H1 (cell line): ENCODE measurements at regions not wholly inside any gene's neighbourhood (a gene's known extent, or its start where the extent isn't known, plus 50 kb on each side); places are given as distances from the start of the nearest gene placed in this dataset.
"Not testable (repeated sequence)": the region's sequence is repeated elsewhere in the genome, so short reads cannot be mapped to it uniquely, and the experiment has no call there.

ENCODE experiments used
- CTCF ChIA-PET: fragments of 300-600 bp; sonication (Branson Sonifier 250); formaldehyde crosslinking; loops from one replicate; lab custom pipeline; 2021; ENCODE audit not compliant: partially characterized antibody; lab: Charles Lee
- POLR2A ChIA-PET: fragments of 300-600 bp; sonication (Branson Sonifier 250); formaldehyde crosslinking; loops from one replicate; lab custom pipeline; 2021; ENCODE audit warnings: inconsistent platforms; ENCODE audit not compliant: partially characterized antibody; lab: Charles Lee
- DNase-seq, 2 experiments: peaks; one replicate each; pipeline versions ENCODE4 v3.0.0 to v3.0.0-alpha.2; 2010 to 2022; ENCODE audit warnings: low spot score in 2 of 2, low read depth in 1 of 2, mixed read lengths in 1 of 2
- FAIRE-seq: peaks from 2 replicates; lab custom pipeline; 2011; peaks lifted over from hg19 to GRCh38; lab: Jason Lieb, UNC
- H2AFZ ChIP-seq: 2 replicates; pipeline ENCODE4 v1.8.1; 2012; ENCODE audit warnings: low read length, inconsistent platforms
- H2AK5ac ChIP-seq: 2 replicates; pipeline ENCODE4 v1.6.1; 2013; ENCODE audit warnings: low read depth, low read length
- H2BK120ac ChIP-seq: replicated peaks from 2 replicates; pipeline ENCODE3; 2013; ENCODE audit warnings: low read depth, low read length, inconsistent platforms
- H2BK12ac ChIP-seq: 2 replicates; pipeline ENCODE4 v1.6.1; 2013; ENCODE audit warnings: low read depth, low read length
- H2BK15ac ChIP-seq: 2 replicates; pipeline ENCODE4 v1.6.1; 2013; ENCODE audit warnings: low read length
- H2BK20ac ChIP-seq: 2 replicates; pipeline ENCODE4 v1.6.1; 2013; ENCODE audit warnings: low read length
- H2BK5ac ChIP-seq: 2 replicates; pipeline ENCODE4 v1.6.1; 2013; ENCODE audit warnings: low read depth, low read length
- H3K14ac ChIP-seq: 2 replicates; pipeline ENCODE4 v1.6.1; 2013; ENCODE audit warnings: inconsistent platforms; ENCODE audit not compliant: insufficient read length
- H3K18ac ChIP-seq: 2 replicates; pipeline ENCODE4 v1.6.1; 2013; ENCODE audit warnings: low read length; ENCODE audit errors: extremely low read depth
- H3K23ac ChIP-seq: 2 replicates; pipeline ENCODE4 v1.6.1; 2013; ENCODE audit warnings: inconsistent platforms; ENCODE audit not compliant: insufficient read length
- H3K23me2 ChIP-seq: 2 replicates; pipeline ENCODE4 v1.6.1; 2013; ENCODE audit warnings: low read depth, low read length
- H3K27ac ChIP-seq: 2 replicates; pipeline ENCODE4 v1.6.1; 2011; ENCODE audit warnings: low read depth, low read length, inconsistent platforms
- H3K27me3 ChIP-seq, 4 experiments: replicated peaks in 1 of 4; 1 replicate in 1 of 4; 2 replicates in 3 of 4; pipeline versions ENCODE4 v1.6.1 to v1.8.1; 2011 to 2013; ENCODE audit warnings: low read length in 3 of 4, mild to moderate bottlenecking in 3 of 4, inconsistent platforms in 2 of 4, mixed read lengths in 2 of 4, moderate library complexity in 1 of 4; ENCODE audit not compliant: control insufficient read depth in 3 of 4, insufficient read depth in 3 of 4; ENCODE audit errors: extremely low read depth in 1 of 4
- H3K36me3 ChIP-seq, 4 experiments: 2 replicates each; pipeline versions ENCODE4 v1.6.1 to v1.8.1; 2011 to 2013; ENCODE audit warnings: mild to moderate bottlenecking in 4 of 4, low read length in 3 of 4, moderate library complexity in 2 of 4, control low read depth in 1 of 4, inconsistent platforms in 1 of 4; ENCODE audit not compliant: insufficient read depth in 4 of 4, control insufficient read depth in 2 of 4
- H3K4ac ChIP-seq: replicated peaks from 2 replicates; pipeline ENCODE3; 2013; ENCODE audit warnings: low read length, low read depth, mixed read lengths, inconsistent platforms; ENCODE audit not compliant: insufficient read length
- H3K4me1 ChIP-seq, 4 experiments: replicated peaks in 1 of 4; 1 replicate in 1 of 4; 2 replicates in 3 of 4; pipeline versions ENCODE4 v1.6.1 to v1.8.1; 2011 to 2013; ENCODE audit warnings: low read length in 3 of 4, inconsistent platforms in 2 of 4, mixed read lengths in 1 of 4; ENCODE audit not compliant: insufficient read depth in 4 of 4, control insufficient read depth in 3 of 4
- H3K4me2 ChIP-seq, 2 experiments: 2 replicates each; pipeline versions ENCODE4 v1.6.1 to v1.8.1; 2011 to 2013; ENCODE audit warnings: low read depth in 2 of 2, low read length in 2 of 2, control low read depth in 1 of 2, inconsistent platforms in 1 of 2, mild to moderate bottlenecking in 1 of 2; ENCODE audit not compliant: insufficient read depth in 1 of 2
- H3K4me3 ChIP-seq, 4 experiments: fragments of 200-600, 300-600 bp in 1 of 4; sonication (generic), shearing (Covaris generic), sonication (Bioruptor Twin) in 1 of 4; 2 replicates each; pipeline versions ENCODE4 v1.5.1 to v1.8.1; 2011 to 2016; ENCODE audit warnings: low read length in 4 of 4, low read depth in 3 of 4, control low read depth in 2 of 4, inconsistent platforms in 2 of 4, mild to moderate bottlenecking in 2 of 4, mixed read lengths in 1 of 4, moderate library complexity in 1 of 4; ENCODE audit not compliant: insufficient read depth in 2 of 4; ENCODE audit errors: extremely low read depth in 1 of 4
- H3K56ac ChIP-seq: replicated peaks from 2 replicates; pipeline ENCODE3; 2013; ENCODE audit warnings: low read depth, mild to moderate bottlenecking, mixed read lengths, low read length, inconsistent platforms; ENCODE audit not compliant: insufficient read length
- H3K79me1 ChIP-seq: 2 replicates; pipeline ENCODE4 v1.6.1; 2013; ENCODE audit warnings: low read depth, low read length, control low read depth
- H3K79me2 ChIP-seq, 2 experiments: 2 replicates each; pipeline versions ENCODE4 v1.6.1 to v1.8.1; 2012 to 2013; ENCODE audit warnings: low read length in 2 of 2, mild to moderate bottlenecking in 2 of 2, inconsistent platforms in 1 of 2; ENCODE audit not compliant: insufficient read depth in 2 of 2, control insufficient read depth in 1 of 2
- H3K9ac ChIP-seq, 4 experiments: replicated peaks in 1 of 4; 1 replicate in 1 of 4; 2 replicates in 3 of 4; pipeline versions ENCODE4 v1.6.1 to v1.8.1; 2011 to 2013; ENCODE audit warnings: low read depth in 3 of 4, low read length in 3 of 4, control low read depth in 2 of 4, mild to moderate bottlenecking in 2 of 4, moderate library complexity in 2 of 4, inconsistent platforms in 1 of 4; ENCODE audit errors: extremely low read depth in 1 of 4
- H3K9me3 ChIP-seq, 2 experiments: 2 replicates each; pipeline versions ENCODE4 v1.6.1 to v1.8.1; 2012 to 2013; ENCODE audit warnings: mild to moderate bottlenecking in 2 of 2, moderate library complexity in 2 of 2, control low read depth in 1 of 2, inconsistent platforms in 1 of 2, low read depth in 1 of 2, low read length in 1 of 2, mixed read lengths in 1 of 2; ENCODE audit not compliant: insufficient read depth in 2 of 2
- H4K20me1 ChIP-seq, 2 experiments: replicated peaks in 1 of 2; 2 replicates each; pipeline versions ENCODE3 to v1.8.1; 2011 to 2013; ENCODE audit warnings: inconsistent platforms in 2 of 2, low read length in 2 of 2, mild to moderate bottlenecking in 1 of 2; ENCODE audit not compliant: insufficient read depth in 2 of 2, control insufficient read depth in 1 of 2
- H4K5ac ChIP-seq: 2 replicates; pipeline ENCODE4 v1.6.1; 2013; ENCODE audit warnings: low read length, low read depth, mixed read lengths, inconsistent platforms; ENCODE audit not compliant: insufficient read length
- H4K8ac ChIP-seq: 2 replicates; pipeline ENCODE4 v1.8.0; 2013; ENCODE audit warnings: mild to moderate bottlenecking, moderate library complexity, low read length, inconsistent platforms; ENCODE audit not compliant: insufficient read depth; ENCODE audit errors: extremely low read depth
- H4K91ac ChIP-seq: replicated peaks from 2 replicates; pipeline ENCODE3; 2013; ENCODE audit warnings: low read length, mixed read lengths, inconsistent platforms; ENCODE audit not compliant: insufficient read length
- WGBS, 2 experiments: shearing (Covaris generic) in 1 of 2; methylation state at CpG; one replicate each; pipeline versions ENCODE4 v1.1.6 to v1.1.7; 2013 to 2015; ENCODE audit warnings: low lambda C conversion rate in 2 of 2, mixed read lengths in 2 of 2, inconsistent platforms in 1 of 2, low coverage in 1 of 2, missing lambda C conversion rate in 1 of 2; ENCODE audit not compliant: insufficient replicate concordance in 2 of 2, insufficient coverage in 1 of 2, insufficient read length in 1 of 2; ENCODE audit errors: extremely low coverage in 1 of 2, missing lambda C conversion rate in 1 of 2; 5-methylcytosine and 5-hydroxymethylcytosine counted together

GRCh38 chr1:199930067-199930466 is 97.4 kb upstream of the NR5A2 start:
- H3K4me3 ChIP-seq, H2BK120ac ChIP-seq, H4K8ac ChIP-seq, H3K9me3 ChIP-seq, H2BK5ac ChIP-seq, H2AK5ac ChIP-seq, H3K79me2 ChIP-seq, FAIRE-seq, H3K4me1 ChIP-seq, POLR2A ChIA-PET, H4K91ac ChIP-seq, H3K14ac ChIP-seq, H3K27ac ChIP-seq, H3K23ac ChIP-seq, H3K56ac ChIP-seq, H3K4me2 ChIP-seq, H3K18ac ChIP-seq, H2BK15ac ChIP-seq, H3K23me2 ChIP-seq, H2BK12ac ChIP-seq, DNase-seq, H3K79me1 ChIP-seq, H2BK20ac ChIP-seq, H2AFZ ChIP-seq, H4K5ac ChIP-seq, H3K27me3 ChIP-seq, CTCF ChIA-PET, H3K4ac ChIP-seq, H3K36me3 ChIP-seq, H4K20me1 ChIP-seq, H3K9ac ChIP-seq: not testable (repeated sequence)
- 95% methylated on average over 5 of the region's 5 CpGs; no CpG with 5 or more reads in 1 of the 2 experiments for WGBS, 2 experiments
